Uterus (tissue), 3 donors: ENCODE measurements at regions not wholly inside any gene's neighbourhood (a gene's known extent, or its start where the extent isn't known, plus 50 kb on each side); places are given as distances from the start of the nearest gene placed in this dataset.

Experiments
- DNase-seq, 2 donors: peaks; one replicate each; pipeline ENCODE4 v3.0.0-alpha.2; 2019 to 2020
- H3K27ac ChIP-seq, 2 donors: fragments of 200-600 bp; sonication (generic); 1 replicate in 1 of 2; 2 replicates in 1 of 2; pipeline ENCODE4 v1.5.1; 2016 to 2018
- H3K27me3 ChIP-seq, 2 donors: fragments of 200-600 bp; sonication (generic); one replicate each; pipeline ENCODE4 v1.5.1; 2018 to 2019; ENCODE audit warnings: control low read depth in 1 of 2
- H3K36me3 ChIP-seq, 2 donors: fragments of 200-600 bp; sonication (generic); one replicate each; pipeline ENCODE4 v1.5.1; 2019; ENCODE audit warnings: control low read depth in 1 of 2
- H3K4me1 ChIP-seq, 2 donors: fragments of 200-600 bp; sonication (generic); one replicate each; pipeline ENCODE4 v1.5.1; 2018 to 2019; ENCODE audit warnings: control low read depth in 1 of 2
- H3K4me3 ChIP-seq, 2 donors: fragments of 200-600 bp; sonication (generic); 1 replicate in 1 of 2; 2 replicates in 1 of 2; pipeline ENCODE4 v1.5.1; 2018 to 2019; ENCODE audit warnings: mild to moderate bottlenecking in 1 of 2
- H3K9me3 ChIP-seq, 2 donors: fragments of 200-600 bp; sonication (generic); one replicate each; pipeline ENCODE4 v1.5.1; 2019; ENCODE audit warnings: control low read depth in 1 of 2
- CTCF ChIP-seq, 4 experiments: fragments of 200-600 bp in 2 of 4; fragments of 450-650 bp in 2 of 4; sonication (generic) in 2 of 4; IDR thresholded peaks; one replicate each; pipeline ENCODE4 v1.5.1; 2016 to 2019; ENCODE audit warnings: antibody characterized with exemption in 4 of 4, mild to moderate bottlenecking in 2 of 4, moderate library complexity in 1 of 4
- POLR2A ChIP-seq, 2 donors: fragments of 450-650 bp; IDR thresholded peaks; one replicate each; pipeline ENCODE4 v1.6.1; 2016; ENCODE audit warnings: antibody characterized with exemption in 2 of 2, mild to moderate bottlenecking in 1 of 2, moderate library complexity in 1 of 2
- intact Hi-C: fragments of 100-400 bp; cut with DNase I; formaldehyde crosslinking; loops from one replicate; pipeline ENCODE4 v1.15.1; 2023; ENCODE audit warnings: low total_unique reads
- donor health status: DM: yes; HTN: yes; CAD: no.

GRCh38 chr12:28027947-28028724 is 55.6 kb upstream of the PTHLH start:
- Histone ChIP-seq H3K27ac (no peak overlapping the region), H3K36me3 (no peaks in the 10 kb centered on the region), H3K27me3 (no peaks in the 10 kb centered on the region), H3K4me3 (no peak overlapping the region), H3K4me1 (no peaks in the 10 kb centered on the region), H3K9me3 (no peaks in the 10 kb centered on the region)
- DNase-seq: no peak
- TF ChIP-seq POLR2A (IDR thresholded peaks at IDR 0.05) (no peak), CTCF (IDR thresholded peaks at IDR 0.05) (no peak)
- intact Hi-C loops: no loop called here

- no peak overlapping the region for H3K27ac ChIP-seq
- no peaks in the 10 kb centered on the region for H3K9me3 ChIP-seq
- intact Hi-C loops: no loop called here
- H3K36me3 ChIP-seq: no peaks in the 10 kb centered on the region
- no peaks in the 10 kb centered on the region for H3K4me1 ChIP-seq
- H3K4me3 ChIP-seq: no peak overlapping the region
- TF ChIP-seq POLR2A (IDR thresholded peaks at IDR 0.05) (no peak), CTCF (IDR thresholded peaks at IDR 0.05) (no peak)
- no peak for DNase-seq
- no peaks in the 10 kb centered on the region for H3K27me3 ChIP-seq
Observed at GRCh38 chr12:28032811-28033537, 60.4 kb upstream of the PTHLH start.

GRCh38 chr12:28033538-28033915 is 61.0 kb upstream of the PTHLH start:
- TF ChIP-seq POLR2A (IDR thresholded peaks at IDR 0.05): no peak
- no peak for TF ChIP-seq CTCF (IDR thresholded peaks at IDR 0.05)
- DNase-seq: no peak
- intact Hi-C loops: no loop called here
- no peak overlapping the region for H3K27ac ChIP-seq
- H3K4me1 ChIP-seq: no peaks in the 10 kb centered on the region
- H3K9me3 ChIP-seq: no peaks in the 10 kb centered on the region
- no peaks in the 10 kb centered on the region for H3K27me3 ChIP-seq
- no peak overlapping the region for H3K4me3 ChIP-seq
- H3K36me3 ChIP-seq: no peaks in the 10 kb centered on the region

- H3K27ac ChIP-seq: no peak overlapping the region
Observed at GRCh38 chr12:28034271-28034670, 61.7 kb upstream of the PTHLH start.

More at GRCh38 chr12:28034271-28034670, 61.7 kb upstream of the PTHLH start:
- intact Hi-C loops: no loop called here
- H3K27me3 ChIP-seq: no peaks in the 10 kb centered on the region
- no peak for DNase-seq
- no peak for TF ChIP-seq POLR2A (IDR thresholded peaks at IDR 0.05)
- no peak for TF ChIP-seq CTCF (IDR thresholded peaks at IDR 0.05)
- no peaks in the 10 kb centered on the region for H3K36me3 ChIP-seq
- no peaks in the 10 kb centered on the region for H3K4me1 ChIP-seq
- H3K4me3 ChIP-seq: no peak overlapping the region
- no peaks in the 10 kb centered on the region for H3K9me3 ChIP-seq
